Activated naive CD8-positive, alpha-beta T cell treated with anti-CD3 and anti-CD28 coated beads, Interleukin-2, amount 50 U/mL, for 24 hours (primary cell): ENCODE measurements at regions not wholly inside any gene's neighbourhood (a gene's known extent, or its start where the extent isn't known, plus 50 kb on each side); places are given as distances from the start of the nearest gene placed in this dataset.

Experiments
- ATAC-seq: fragments of 150-1000 bp; cut with Tn5 transposase; one replicate; pipeline ENCODE4 v1.10.0; 2021
- DNase-seq: peaks from one replicate; pipeline ENCODE4 v3.0.0; 2021
- H3K27ac Mint-ChIP-seq: one replicate; pipeline ENCODE4 v1.8.0; 2021; ENCODE audit warnings: mild to moderate bottlenecking, mixed read lengths
- H3K27me3 Mint-ChIP-seq: one replicate; pipeline ENCODE4 v1.8.0; 2021; ENCODE audit warnings: mixed read lengths
- H3K36me3 Mint-ChIP-seq: one replicate; pipeline ENCODE4 v1.8.0; 2021; ENCODE audit warnings: low read depth, mixed read lengths
- H3K4me1 Mint-ChIP-seq: one replicate; pipeline ENCODE4 v1.8.0; 2021; ENCODE audit warnings: mixed read lengths
- H3K4me3 Mint-ChIP-seq: one replicate; pipeline ENCODE4 v1.8.0; 2021; ENCODE audit warnings: mild to moderate bottlenecking, moderate library complexity, mixed read lengths
- H3K9me3 Mint-ChIP-seq: one replicate; pipeline ENCODE4 v1.8.0; 2021; ENCODE audit warnings: mixed read lengths

- H3K4me3 Mint-ChIP-seq, result no peak overlapping the region
- ATAC-seq, result no peak
- no peaks in the 10 kb centered on the region for H3K9me3 Mint-ChIP-seq
These were observed 800.3 kb upstream of the RAB6C start for GRCh38 chr2:129179199-129179598.

DNA sequence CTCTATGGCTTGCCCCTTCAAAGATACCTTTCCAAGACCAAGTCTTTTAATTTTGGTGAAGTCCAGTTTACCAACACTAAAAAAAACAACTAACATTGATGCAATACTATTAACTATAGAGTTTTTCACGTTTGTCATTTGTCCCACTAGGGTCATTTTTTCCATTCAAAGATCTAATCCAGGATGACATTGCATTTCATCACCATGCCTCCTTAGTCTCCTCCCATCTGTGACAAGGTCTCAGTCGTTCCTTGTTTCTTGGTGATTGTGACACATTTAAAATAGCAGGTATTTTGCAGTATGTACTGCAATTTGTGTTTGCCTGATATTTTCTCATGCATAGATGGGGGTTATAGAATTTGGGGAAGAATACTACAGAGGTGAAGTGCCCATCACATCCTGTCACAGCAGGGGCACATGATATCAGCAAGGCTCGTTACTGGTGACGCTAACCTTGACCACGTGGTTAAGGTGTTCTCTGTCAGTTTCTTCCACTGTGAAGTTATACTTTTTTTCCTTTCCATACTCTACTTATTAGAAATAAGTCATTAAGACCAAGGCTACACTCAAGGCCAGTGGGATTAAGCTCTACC lies 799.2 kb upstream of the RAB6C start:
- no peak overlapping the region for H3K27ac Mint-ChIP-seq
- H3K9me3 Mint-ChIP-seq, result no peaks in the 10 kb centered on the region
- no peaks in the 10 kb centered on the region for H3K36me3 Mint-ChIP-seq
- no peak for DNase-seq
- ATAC-seq, result no peak
- H3K27me3 Mint-ChIP-seq, result no peaks in the 10 kb centered on the region
- no peak overlapping the region for H3K4me3 Mint-ChIP-seq
- no peaks in the 10 kb centered on the region for H3K4me1 Mint-ChIP-seq

More at GRCh38 chr2:129179199-129179598, 800.3 kb upstream of the RAB6C start:
- no peak overlapping the region for H3K27ac Mint-ChIP-seq
- no peaks in the 10 kb centered on the region for H3K4me1 Mint-ChIP-seq
- no peaks in the 10 kb centered on the region for H3K36me3 Mint-ChIP-seq
- no peak for DNase-seq
- no peaks in the 10 kb centered on the region for H3K27me3 Mint-ChIP-seq

GRCh38 chr2:129181433-129181832 lies 798.0 kb upstream of the RAB6C start:
- H3K4me3 Mint-ChIP-seq, result no peak overlapping the region
- no peak overlapping the region for H3K27ac Mint-ChIP-seq
- ATAC-seq (no peak), DNase-seq (no peak)
- H3K36me3 Mint-ChIP-seq, result no peaks in the 10 kb centered on the region
- no peaks in the 10 kb centered on the region for H3K4me1 Mint-ChIP-seq
- no peaks in the 10 kb centered on the region for H3K27me3 Mint-ChIP-seq
- H3K9me3 Mint-ChIP-seq, result no peaks in the 10 kb centered on the region

GRCh38 chr2:129181963-129182362 lies 797.5 kb upstream of the RAB6C start:
- H3K4me3 Mint-ChIP-seq, result no peak overlapping the region
- H3K36me3 Mint-ChIP-seq, result no peaks in the 10 kb centered on the region
- H3K27me3 Mint-ChIP-seq, result no peaks in the 10 kb centered on the region
- H3K4me1 Mint-ChIP-seq, result no peaks in the 10 kb centered on the region
- H3K9me3 Mint-ChIP-seq, result no peaks in the 10 kb centered on the region
- ATAC-seq (no peak), DNase-seq (no peak)
- H3K27ac Mint-ChIP-seq, result no peak overlapping the region

GRCh38 chr2:129187343-129187742 lies 792.1 kb upstream of the RAB6C start:
- no peak for DNase-seq
- H3K27ac Mint-ChIP-seq, result no peak overlapping the region
- ATAC-seq, result no peak
- no peak overlapping the region for H3K4me3 Mint-ChIP-seq
- H3K36me3 Mint-ChIP-seq, result no peaks in the 10 kb centered on the region
- no peaks in the 10 kb centered on the region for H3K4me1 Mint-ChIP-seq
- no peaks in the 10 kb centered on the region for H3K9me3 Mint-ChIP-seq
- peaks cover 2% of the 10 kb centered on the region for H3K27me3 Mint-ChIP-seq

DNA sequence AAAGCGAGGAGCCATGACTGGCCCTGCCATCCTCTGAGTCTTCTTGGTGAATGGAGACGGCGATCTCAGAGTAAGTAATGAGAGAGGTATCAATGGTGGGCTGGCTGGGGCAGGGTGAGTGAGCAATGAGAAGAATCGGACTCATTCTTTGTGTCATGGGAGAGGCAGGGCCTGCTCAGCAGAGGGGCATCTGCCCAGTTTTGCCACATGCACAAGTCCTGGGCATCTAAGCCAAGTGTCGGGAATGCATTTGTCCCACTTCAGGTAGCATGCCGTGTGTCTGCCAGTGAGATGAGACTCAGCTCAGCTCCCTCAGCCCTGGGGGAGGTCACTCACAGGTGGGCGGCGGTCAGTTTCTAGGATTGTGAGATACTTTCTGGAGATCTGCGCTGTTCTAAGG lies 791.0 kb upstream of the RAB6C start:
- Mint-ChIP-seq H3K36me3 (no peaks in the 10 kb centered on the region), H3K4me3 (no peak overlapping the region), H3K9me3 (no peaks in the 10 kb centered on the region), H3K4me1 (no peaks in the 10 kb centered on the region), H3K27me3 (peaks cover 2% of the 10 kb centered on the region), H3K27ac (no peak overlapping the region)
- DNase-seq (no peak), ATAC-seq (no peak)

DNA sequence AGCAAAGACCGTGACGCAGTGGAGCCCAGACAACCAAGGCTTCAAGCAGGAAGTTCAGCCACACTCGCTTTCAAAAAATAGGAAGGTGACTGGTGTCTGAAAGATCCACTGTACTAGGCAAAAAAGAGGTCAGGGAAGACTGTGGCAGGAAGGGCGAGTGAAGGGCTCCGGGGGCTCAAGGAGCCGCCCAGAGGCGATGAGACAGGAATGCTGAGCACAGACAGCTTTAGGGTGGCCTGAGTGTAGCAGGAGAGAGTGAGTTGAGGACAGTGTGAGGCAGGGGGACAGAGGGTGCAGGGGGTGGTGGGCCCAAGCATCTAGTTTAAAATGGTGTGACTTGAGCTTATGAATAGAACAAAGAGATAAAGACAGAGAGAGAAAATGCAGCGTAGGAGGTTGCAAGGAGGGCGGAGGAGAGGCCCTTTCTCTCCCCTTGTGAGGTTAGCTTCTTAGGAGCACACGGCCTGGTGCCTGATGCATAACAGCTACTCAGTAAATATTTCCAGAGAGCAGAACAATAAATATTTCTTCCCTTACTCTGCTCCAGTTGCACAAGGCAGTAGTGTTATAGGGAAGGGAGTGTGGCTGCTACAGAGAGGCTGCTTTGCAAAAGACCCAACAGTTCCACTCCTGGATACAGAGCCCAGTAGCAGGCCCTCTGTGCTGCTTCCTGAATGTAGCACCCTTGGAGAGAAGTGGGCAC lies 789.7 kb upstream of the RAB6C start:
- no peak for ATAC-seq
- no peak overlapping the region for H3K27ac Mint-ChIP-seq
- H3K4me1 Mint-ChIP-seq, result no peaks in the 10 kb centered on the region
- DNase-seq, result no peak
- peaks cover 2% of the 10 kb centered on the region for H3K27me3 Mint-ChIP-seq
- H3K36me3 Mint-ChIP-seq, result no peaks in the 10 kb centered on the region
- no peaks in the 10 kb centered on the region for H3K9me3 Mint-ChIP-seq
- H3K4me3 Mint-ChIP-seq, result no peak overlapping the region

GRCh38 chr2:129190494-129190893 lies 789.0 kb upstream of the RAB6C start:
- no peak for DNase-seq

DNA sequence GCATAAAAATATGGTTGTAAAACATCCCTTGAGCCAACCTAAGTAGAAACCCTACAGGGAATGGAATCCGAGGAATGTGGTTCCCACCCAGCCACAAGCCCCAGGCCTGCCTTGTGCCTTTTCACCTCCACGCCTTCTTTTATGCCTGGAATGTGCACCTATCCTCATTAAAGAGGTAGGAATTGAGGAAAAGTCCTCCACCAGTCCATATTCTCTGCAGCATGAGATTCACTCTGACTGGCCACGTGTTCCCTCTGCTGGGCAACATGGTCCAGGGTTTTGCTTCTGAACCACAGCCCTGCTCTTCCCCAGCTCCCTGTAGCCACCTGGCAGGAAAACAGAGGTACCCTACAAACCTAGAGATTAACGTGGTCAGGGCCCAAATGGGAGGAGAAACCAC lies 787.9 kb upstream of the RAB6C start:
- Mint-ChIP-seq H3K4me3 (no peak overlapping the region), H3K9me3 (no peaks in the 10 kb centered on the region), H3K36me3 (no peaks in the 10 kb centered on the region), H3K27ac (no peak overlapping the region), H3K27me3 (peaks cover 2% of the 10 kb centered on the region), H3K4me1 (no peaks in the 10 kb centered on the region)
- no peak for DNase-seq
- ATAC-seq, result no peak

More at GRCh38 chr2:129190494-129190893, 789.0 kb upstream of the RAB6C start:
- no peak overlapping the region for H3K27ac Mint-ChIP-seq
- ATAC-seq, result no peak
- H3K36me3 Mint-ChIP-seq, result no peaks in the 10 kb centered on the region
- no peak overlapping the region for H3K4me3 Mint-ChIP-seq
- no peaks in the 10 kb centered on the region for H3K9me3 Mint-ChIP-seq
- H3K27me3 Mint-ChIP-seq, result peaks cover 2% of the 10 kb centered on the region
- H3K4me1 Mint-ChIP-seq, result no peaks in the 10 kb centered on the region

DNA sequence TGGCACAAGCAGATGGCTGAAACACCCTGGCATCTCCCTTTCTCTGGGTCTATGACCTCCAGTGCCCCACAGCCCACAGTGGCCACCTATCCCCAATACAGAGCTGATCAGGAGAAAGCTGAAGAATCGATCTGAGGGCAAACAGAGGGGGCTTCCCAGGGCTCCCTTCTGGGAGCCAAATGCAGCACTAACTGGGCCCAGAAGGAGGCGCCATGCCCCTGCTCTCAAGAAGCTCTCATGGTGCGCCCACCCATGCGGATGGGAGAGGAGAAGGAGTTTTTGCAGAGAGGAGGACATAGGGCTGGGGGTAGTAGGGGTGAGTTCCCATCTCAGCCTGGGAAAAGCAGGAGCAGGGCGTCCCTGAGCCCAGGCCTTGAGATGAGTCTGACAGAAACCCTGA lies 787.3 kb upstream of the RAB6C start:
- no peak overlapping the region for H3K4me3 Mint-ChIP-seq
- no peak for DNase-seq
- no peaks in the 10 kb centered on the region for H3K9me3 Mint-ChIP-seq
- H3K27me3 Mint-ChIP-seq, result peaks cover 2% of the 10 kb centered on the region
- H3K36me3 Mint-ChIP-seq, result no peaks in the 10 kb centered on the region
- H3K27ac Mint-ChIP-seq, result no peak overlapping the region
- no peaks in the 10 kb centered on the region for H3K4me1 Mint-ChIP-seq
- ATAC-seq, result no peak

GRCh38 chr2:129192841-129193253 lies 786.6 kb upstream of the RAB6C start:
- no peaks in the 10 kb centered on the region for H3K4me1 Mint-ChIP-seq
- no peak overlapping the region for H3K4me3 Mint-ChIP-seq
- H3K9me3 Mint-ChIP-seq, result no peaks in the 10 kb centered on the region
- ATAC-seq, result no peak
- H3K36me3 Mint-ChIP-seq, result no peaks in the 10 kb centered on the region
- no peak overlapping the region for H3K27ac Mint-ChIP-seq
- H3K27me3 Mint-ChIP-seq, result peaks cover 2% of the 10 kb centered on the region
- no peak for DNase-seq

- ATAC-seq, result no peak
- Mint-ChIP-seq H3K27me3 (no peaks in the 10 kb centered on the region), H3K9me3 (no peaks in the 10 kb centered on the region)
These were observed 785.5 kb upstream of the RAB6C start for GRCh38 chr2:129193961-129194360.

GRCh38 chr2:129199501-129199900 lies 780.0 kb upstream of the RAB6C start:
- no peaks in the 10 kb centered on the region for H3K9me3 Mint-ChIP-seq
- no peaks in the 10 kb centered on the region for H3K27me3 Mint-ChIP-seq
- H3K27ac Mint-ChIP-seq, result no peak overlapping the region
- no peak for ATAC-seq
- H3K36me3 Mint-ChIP-seq, result no peaks in the 10 kb centered on the region
- DNase-seq, result no peak
- no peaks in the 10 kb centered on the region for H3K4me1 Mint-ChIP-seq
- no peak overlapping the region for H3K4me3 Mint-ChIP-seq

More at GRCh38 chr2:129193961-129194360, 785.5 kb upstream of the RAB6C start:
- no peak for DNase-seq
- H3K36me3 Mint-ChIP-seq, result no peaks in the 10 kb centered on the region
- no peak overlapping the region for H3K4me3 Mint-ChIP-seq
- no peak overlapping the region for H3K27ac Mint-ChIP-seq
- H3K4me1 Mint-ChIP-seq, result no peaks in the 10 kb centered on the region

GRCh38 chr2:129201696-129202095 lies 777.8 kb upstream of the RAB6C start:
- H3K4me1 Mint-ChIP-seq, result no peaks in the 10 kb centered on the region
- no peak overlapping the region for H3K27ac Mint-ChIP-seq
- H3K36me3 Mint-ChIP-seq, result no peaks in the 10 kb centered on the region
- ATAC-seq, result no peak
- H3K27me3 Mint-ChIP-seq, result no peaks in the 10 kb centered on the region
- no peak overlapping the region for H3K4me3 Mint-ChIP-seq
- no peaks in the 10 kb centered on the region for H3K9me3 Mint-ChIP-seq
- no peak for DNase-seq

DNA sequence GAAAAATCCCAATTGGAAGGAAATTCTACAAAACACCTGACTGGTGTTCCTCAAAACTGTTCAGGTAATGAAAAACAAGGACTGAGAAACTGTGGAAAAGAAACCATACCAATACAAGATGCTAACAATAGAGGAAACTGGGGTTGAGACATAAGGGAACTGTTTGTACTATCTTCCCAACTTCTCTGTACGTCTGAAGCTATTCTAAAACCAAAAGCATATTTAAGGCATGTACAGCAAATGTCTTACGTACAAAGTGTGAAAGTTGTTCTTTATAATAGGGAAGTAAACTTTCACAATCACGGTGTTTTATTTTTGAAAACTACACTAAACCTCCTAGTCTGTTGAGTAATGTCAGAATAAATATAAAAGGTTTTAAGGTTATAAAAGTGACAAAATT lies 776.1 kb upstream of the RAB6C start:
- Mint-ChIP-seq H3K4me3 (no peak overlapping the region), H3K36me3 (no peaks in the 10 kb centered on the region), H3K9me3 (no peaks in the 10 kb centered on the region), H3K4me1 (no peaks in the 10 kb centered on the region), H3K27ac (no peak overlapping the region), H3K27me3 (no peaks in the 10 kb centered on the region)
- no peak for DNase-seq
- ATAC-seq, result no peak
